HCT116 (cell line): ENCODE measurements at regions not wholly inside any gene's neighbourhood (a gene's known extent, or its start where the extent isn't known, plus 50 kb on each side); places are given as distances from the start of the nearest gene placed in this dataset.

Experiments
- ATF3 ChIP-seq: IDR thresholded peaks from 2 replicates; pipeline ENCODE4 v1.6.1; 2012
- CEBPB ChIP-seq: IDR thresholded peaks from 2 replicates; pipeline ENCODE4 v1.6.1; 2012; ENCODE audit warnings: low read depth
- CTCF ChIP-seq, 3 experiments: fragments of 200-600 bp in 1 of 3; sonication (generic) in 1 of 3; IDR thresholded peaks in 2 of 3; conservative IDR thresholded peaks in 1 of 3; 2 replicates each; pipeline ENCODE4 v1.5.1; 2012 to 2017; ENCODE audit warnings: low read depth in 2 of 3, low read length in 2 of 3, antibody characterized with exemption in 1 of 3, borderline replicate concordance in 1 of 3, control low read depth in 1 of 3, mild to moderate bottlenecking in 1 of 3, mixed read lengths in 1 of 3, mixed run types in 1 of 3, moderate library complexity in 1 of 3; ENCODE audit not compliant: insufficient read depth in 1 of 3
- ELF1 ChIP-seq: IDR thresholded peaks from 2 replicates; pipeline ENCODE4 v1.6.1; 2012; ENCODE audit warnings: low read depth, borderline replicate concordance
- EZH2 ChIP-seq: fragments of 200-600 bp; sonication (generic); IDR thresholded peaks from 2 replicates; pipeline ENCODE4 v1.6.1; 2017; ENCODE audit warnings: antibody characterized with exemption, mixed run types
- JUND ChIP-seq: IDR thresholded peaks from 2 replicates; pipeline ENCODE4 v1.6.1; 2012
- POLR2A ChIP-seq: IDR thresholded peaks from 2 replicates; pipeline ENCODE4 v1.7.0; 2011; ENCODE audit warnings: borderline replicate concordance; ENCODE audit not compliant: insufficient read depth, insufficient read length; ENCODE audit errors: extremely low read depth
- POLR2AphosphoS5 ChIP-seq: IDR thresholded peaks from 2 replicates; pipeline ENCODE4 v1.6.1; 2011; ENCODE audit warnings: mild to moderate bottlenecking, low read depth, low read length, moderate library complexity
- RAD21 ChIP-seq: IDR thresholded peaks from 2 replicates; pipeline ENCODE4 v1.6.1; 2012; ENCODE audit warnings: low read depth, mild to moderate bottlenecking
- REST ChIP-seq: IDR thresholded peaks from 2 replicates; pipeline ENCODE4 v1.6.1; 2012; ENCODE audit warnings: low read depth
- SIN3A ChIP-seq: IDR thresholded peaks from 2 replicates; pipeline ENCODE4 v1.6.1; 2012; ENCODE audit warnings: low read depth

GRCh38 chr21:28632755-28633408, 359.8 kb downstream of the LTN1 start:
- TF ChIP-seq REST (no peak), CEBPB (no peak), POLR2AphosphoS5 (no peak), CTCF (IDR thresholded peaks at IDR 0.05 in 2 of 3, conservative IDR thresholded peaks at IDR 0.05 in 1 of 3; ENCODE audit: borderline replicate concordance in 1 of 3, insufficient read depth in 1 of 3, low read depth in 2 of 3, low read length in 2 of 3) (no peak), EZH2 (no peak), JUND (no peak), ATF3 (no peak), POLR2A (no peak), ELF1 (no peak), RAD21 (no peak), SIN3A (no peak)
